ENCODE measurements at regions not wholly inside any gene's neighbourhood (a gene's known extent, or its start where the extent isn't known, plus 50 kb on each side); places are given as distances from the start of the nearest gene placed in this dataset.

DNA sequence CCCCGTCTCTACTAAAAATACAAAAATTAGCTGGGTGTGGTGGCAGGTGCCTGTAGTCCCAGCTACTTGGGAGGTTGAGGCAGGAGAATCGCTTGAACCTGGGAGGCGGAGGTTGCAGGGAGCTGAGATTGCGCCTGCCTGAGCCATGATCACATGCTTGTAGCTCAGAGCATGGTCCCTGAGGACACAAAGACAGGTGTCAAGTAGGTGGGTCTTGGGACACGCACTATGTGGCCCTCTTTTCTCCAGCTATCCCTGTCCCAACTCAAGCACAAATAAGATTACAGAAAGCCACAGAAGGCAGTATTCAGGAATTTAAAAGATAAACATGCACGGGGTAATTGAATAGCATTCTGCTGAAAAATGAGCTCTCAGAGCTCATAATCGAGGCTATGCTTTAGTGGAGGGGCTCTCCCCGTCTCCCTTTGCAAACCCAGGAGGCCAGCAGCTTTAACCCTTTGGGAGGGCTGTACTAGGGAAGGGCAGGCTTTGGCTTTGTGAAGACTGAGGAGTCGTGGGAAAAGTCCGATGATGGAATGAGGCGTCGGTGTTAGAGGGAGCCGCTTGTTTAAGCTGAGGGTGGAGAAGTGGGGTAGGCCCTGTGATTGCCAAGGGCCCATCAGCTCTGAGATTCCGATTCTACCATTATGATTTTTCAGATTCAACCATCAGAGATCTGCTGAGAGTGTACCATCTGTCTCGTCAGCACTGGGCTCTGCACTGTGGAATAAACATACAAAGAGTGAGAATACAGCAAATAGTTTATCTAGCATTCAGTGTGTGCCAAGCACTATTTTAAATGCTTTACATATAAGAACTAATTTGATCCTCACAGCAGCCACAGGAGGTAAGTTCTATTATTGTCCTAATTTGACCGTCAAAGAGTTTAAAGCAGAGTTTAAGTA, 59.7 kb upstream of the CD34 start:
- no peak for TF ChIP-seq RFX5 (IDR thresholded peaks at IDR 0.05; ENCODE audit: low read depth, low read length)
- TF ChIP-seq SMC3 (IDR thresholded peaks at IDR 0.05; ENCODE audit: low read depth, low read length) = no peak
- TF ChIP-seq, protein P1, sequence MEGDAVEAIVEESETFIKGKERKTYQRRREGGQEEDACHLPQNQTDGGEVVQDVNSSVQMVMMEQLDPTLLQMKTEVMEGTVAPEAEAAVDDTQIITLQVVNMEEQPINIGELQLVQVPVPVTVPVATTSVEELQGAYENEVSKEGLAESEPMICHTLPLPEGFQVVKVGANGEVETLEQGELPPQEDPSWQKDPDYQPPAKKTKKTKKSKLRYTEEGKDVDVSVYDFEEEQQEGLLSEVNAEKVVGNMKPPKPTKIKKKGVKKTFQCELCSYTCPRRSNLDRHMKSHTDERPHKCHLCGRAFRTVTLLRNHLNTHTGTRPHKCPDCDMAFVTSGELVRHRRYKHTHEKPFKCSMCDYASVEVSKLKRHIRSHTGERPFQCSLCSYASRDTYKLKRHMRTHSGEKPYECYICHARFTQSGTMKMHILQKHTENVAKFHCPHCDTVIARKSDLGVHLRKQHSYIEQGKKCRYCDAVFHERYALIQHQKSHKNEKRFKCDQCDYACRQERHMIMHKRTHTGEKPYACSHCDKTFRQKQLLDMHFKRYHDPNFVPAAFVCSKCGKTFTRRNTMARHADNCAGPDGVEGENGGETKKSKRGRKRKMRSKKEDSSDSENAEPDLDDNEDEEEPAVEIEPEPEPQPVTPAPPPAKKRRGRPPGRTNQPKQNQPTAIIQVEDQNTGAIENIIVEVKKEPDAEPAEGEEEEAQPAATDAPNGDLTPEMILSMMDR (conservative IDR thresholded peaks at IDR 0.05; ENCODE audit: low read depth, low read length) = no peak
- no peak for TF ChIP-seq CHD1 (IDR thresholded peaks at IDR 0.05; ENCODE audit: low read depth, low read length)
- no peak for TF ChIP-seq RAD21 (IDR thresholded peaks at IDR 0.05; ENCODE audit: low read length)
- TF ChIP-seq, protein P2, sequence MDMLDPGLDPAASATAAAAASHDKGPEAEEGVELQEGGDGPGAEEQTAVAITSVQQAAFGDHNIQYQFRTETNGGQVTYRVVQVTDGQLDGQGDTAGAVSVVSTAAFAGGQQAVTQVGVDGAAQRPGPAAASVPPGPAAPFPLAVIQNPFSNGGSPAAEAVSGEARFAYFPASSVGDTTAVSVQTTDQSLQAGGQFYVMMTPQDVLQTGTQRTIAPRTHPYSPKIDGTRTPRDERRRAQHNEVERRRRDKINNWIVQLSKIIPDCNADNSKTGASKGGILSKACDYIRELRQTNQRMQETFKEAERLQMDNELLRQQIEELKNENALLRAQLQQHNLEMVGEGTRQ (IDR thresholded peaks at IDR 0.05; ENCODE audit: low read depth, low read length) = no peak
- no peak for TF ChIP-seq POLR2A (IDR thresholded peaks at IDR 0.05; ENCODE audit: low read depth, low read length)
- TF ChIP-seq MAFK (IDR thresholded peaks at IDR 0.05; ENCODE audit: low read depth, low read length) = no peak
- TF ChIP-seq BHLHE40 (IDR thresholded peaks at IDR 0.05; ENCODE audit: low read depth, low read length) = no peak
- TF ChIP-seq RCOR1 (IDR thresholded peaks at IDR 0.05; ENCODE audit: insufficient replicate concordance, low read length) = no peak
- TF ChIP-seq CEBPB (IDR thresholded peaks at IDR 0.05; ENCODE audit: low read depth, low read length) = no peak
- TF ChIP-seq, protein P3, sequence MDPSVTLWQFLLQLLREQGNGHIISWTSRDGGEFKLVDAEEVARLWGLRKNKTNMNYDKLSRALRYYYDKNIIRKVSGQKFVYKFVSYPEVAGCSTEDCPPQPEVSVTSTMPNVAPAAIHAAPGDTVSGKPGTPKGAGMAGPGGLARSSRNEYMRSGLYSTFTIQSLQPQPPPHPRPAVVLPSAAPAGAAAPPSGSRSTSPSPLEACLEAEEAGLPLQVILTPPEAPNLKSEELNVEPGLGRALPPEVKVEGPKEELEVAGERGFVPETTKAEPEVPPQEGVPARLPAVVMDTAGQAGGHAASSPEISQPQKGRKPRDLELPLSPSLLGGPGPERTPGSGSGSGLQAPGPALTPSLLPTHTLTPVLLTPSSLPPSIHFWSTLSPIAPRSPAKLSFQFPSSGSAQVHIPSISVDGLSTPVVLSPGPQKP (IDR thresholded peaks at IDR 0.05; ENCODE audit: borderline replicate concordance, low read depth, low read length) = no peak

Data from IMR-90 (cell line).